ENCODE measurements at regions not wholly inside any gene's neighbourhood (a gene's known extent, or its start where the extent isn't known, plus 50 kb on each side); places are given as distances from the start of the nearest gene placed in this dataset.

DNA sequence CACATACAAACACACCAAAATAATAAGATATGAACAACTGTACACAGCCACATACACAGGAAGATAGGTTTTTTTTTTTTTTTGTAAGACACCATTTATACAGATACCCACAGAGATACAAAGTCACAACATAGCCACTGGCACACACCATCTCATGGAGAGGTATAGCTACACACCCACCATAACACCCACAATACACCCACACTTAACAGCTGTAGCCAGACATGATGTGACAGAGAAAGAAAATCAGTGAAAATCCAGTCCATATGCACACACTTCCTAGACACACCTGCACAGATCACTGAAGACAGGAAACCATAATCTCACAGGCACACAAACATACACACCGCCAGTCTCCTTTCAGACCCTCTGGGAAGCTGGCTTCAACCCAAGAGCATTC is 62.4 kb upstream of the PAX2 start:
- H2BK15ac ChIP-seq (ENCODE audit: low read length): no peak overlapping the region
- no peak overlapping the region for H3K27ac ChIP-seq (replicated peaks; ENCODE audit: low read length)
- H3K4ac ChIP-seq (ENCODE audit: low read length): no peak overlapping the region
- peaks cover 0 to 2% of the 10 kb centered on the region in 2 donors for H3K4me1 ChIP-seq (ENCODE audit: control insufficient read depth in 2 of 2, insufficient read depth in 1 of 2, low read depth in 1 of 2, low read length in 2 of 2)
- no peak overlapping the region for H4K8ac ChIP-seq (ENCODE audit: low read depth, low read length)
- no peak overlapping the region for H2BK5ac ChIP-seq (ENCODE audit: low read length)
- no peak overlapping the region for H2AK5ac ChIP-seq (ENCODE audit: low read depth, low read length)
- H2BK12ac ChIP-seq (ENCODE audit: low read length): no peak overlapping the region
- no peak overlapping the region for H3K14ac ChIP-seq (ENCODE audit: low read length)
- H3K18ac ChIP-seq (ENCODE audit: low read length): no peak overlapping the region
- H3K9ac ChIP-seq (ENCODE audit: low read depth, low read length, poor library complexity): no peak overlapping the region
- no peak overlapping the region for H3K4me2 ChIP-seq (ENCODE audit: insufficient read depth, low read length, poor library complexity, severe bottlenecking)
- peaks cover 8 to 94% (median 77%) of the 10 kb centered on the region in 3 experiments for H3K27me3 ChIP-seq (ENCODE audit: control insufficient read depth in 3 of 3, insufficient read depth in 3 of 3, low read depth in 1 of 3, low read length in 3 of 3)
- WGBS, 2 donors (ENCODE audit: extremely low coverage in 2 of 2, insufficient read length in 2 of 2, insufficient replicate concordance in 1 of 2): no CpG with 5 or more reads among the region's 1 CpG
- no peak overlapping the region for H2AFZ ChIP-seq (ENCODE audit: low read length)
- DNase-seq (ENCODE audit: low spot score): no peak
- H3K36me3 ChIP-seq (replicated peaks in 1 of 2; ENCODE audit: control insufficient read depth in 2 of 2, insufficient read depth in 2 of 2, low read length in 2 of 2): no peaks in the 10 kb centered on the region
- no peak overlapping the region for H2BK120ac ChIP-seq (ENCODE audit: low read depth, low read length)
- no peak overlapping the region for H3K4me3 ChIP-seq (ENCODE audit: low read length in 2 of 2)
- H3K79me1 ChIP-seq (ENCODE audit: low read depth, low read length): no peaks in the 10 kb centered on the region
- no peaks in the 10 kb centered on the region for H3K9me3 ChIP-seq (replicated peaks in 1 of 2; ENCODE audit: control insufficient read depth in 2 of 2, insufficient read depth in 1 of 2, low read depth in 1 of 2, low read length in 2 of 2)
- H4K91ac ChIP-seq (ENCODE audit: low read depth, low read length, poor library complexity): no peak overlapping the region
- no peak overlapping the region for H3K23ac ChIP-seq (ENCODE audit: low read depth, low read length, poor library complexity)

DNA sequence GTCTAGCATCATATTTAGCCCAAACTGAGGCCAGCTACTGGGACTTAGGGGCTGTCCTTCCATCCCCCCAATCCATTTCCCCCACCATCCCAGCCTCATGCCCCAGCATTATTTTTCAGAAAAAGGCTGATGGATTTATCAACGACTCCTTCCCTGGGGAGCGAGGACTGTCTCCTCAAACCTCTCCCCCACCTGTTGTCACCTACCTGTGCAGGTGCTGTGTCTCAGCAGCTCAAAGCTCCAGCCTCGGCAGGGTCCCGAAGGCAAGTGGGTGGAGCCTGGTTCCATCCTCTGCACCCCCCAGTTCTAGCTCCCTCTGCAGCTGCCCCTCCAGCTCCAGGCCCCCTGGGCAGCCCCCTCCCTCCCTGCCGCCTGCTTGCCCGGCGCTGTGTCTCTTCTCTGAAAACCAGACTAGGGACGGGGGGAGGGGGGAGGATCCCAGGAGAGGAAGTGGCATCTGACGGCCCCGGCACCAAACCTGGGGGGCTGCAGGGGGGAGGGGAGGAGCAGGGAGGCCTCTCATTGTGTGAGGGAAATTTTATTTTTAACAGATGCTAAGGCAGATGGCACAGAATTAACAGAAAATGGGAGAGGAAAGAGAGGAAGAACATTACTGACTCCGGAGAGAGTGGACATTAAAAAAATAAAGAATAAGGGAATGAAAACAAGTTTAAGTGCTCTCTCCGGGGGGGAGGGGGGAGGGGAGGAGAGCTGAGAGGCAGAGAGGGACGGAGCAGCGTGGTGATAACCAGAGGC is 61.7 kb upstream of the PAX2 start:
- WGBS, 2 donors (ENCODE audit: extremely low coverage in 2 of 2, insufficient read length in 2 of 2, insufficient replicate concordance in 1 of 2): no CpG with 5 or more reads among the region's 14 CpGs
- DNase-seq (ENCODE audit: low spot score): no peak
- Histone ChIP-seq H3K9me3 (replicated peaks in 1 of 2; ENCODE audit: control insufficient read depth in 2 of 2, insufficient read depth in 1 of 2, low read depth in 1 of 2, low read length in 2 of 2) (no peaks in the 10 kb centered on the region), H3K27me3 (ENCODE audit: control insufficient read depth in 3 of 3, insufficient read depth in 3 of 3, low read depth in 1 of 3, low read length in 3 of 3) (peaks cover 8 to 94% (median 80%) of the 10 kb centered on the region in 3 experiments), H3K4me2 (ENCODE audit: insufficient read depth, low read length, poor library complexity, severe bottlenecking) (no peak overlapping the region), H2AFZ (ENCODE audit: low read length) (no peak overlapping the region), H2BK12ac (ENCODE audit: low read length) (no peak overlapping the region), H2BK120ac (ENCODE audit: low read depth, low read length) (no peak overlapping the region), H3K4me1 (ENCODE audit: control insufficient read depth in 2 of 2, insufficient read depth in 1 of 2, low read depth in 1 of 2, low read length in 2 of 2) (peaks cover 0 to 2% of the 10 kb centered on the region in 2 donors), H3K4ac (ENCODE audit: low read length) (no peak overlapping the region), H2BK15ac (ENCODE audit: low read length) (no peak overlapping the region), H3K36me3 (replicated peaks in 1 of 2; ENCODE audit: control insufficient read depth in 2 of 2, insufficient read depth in 2 of 2, low read length in 2 of 2) (no peaks in the 10 kb centered on the region), H4K8ac (ENCODE audit: low read depth, low read length) (no peak overlapping the region), H2AK5ac (ENCODE audit: low read depth, low read length) (no peak overlapping the region), H3K79me1 (ENCODE audit: low read depth, low read length) (no peaks in the 10 kb centered on the region), H3K4me3 (ENCODE audit: low read length in 2 of 2) (no peak overlapping the region), H3K14ac (ENCODE audit: low read length) (no peak overlapping the region), H3K27ac (replicated peaks; ENCODE audit: low read length) (no peak overlapping the region), H4K91ac (ENCODE audit: low read depth, low read length, poor library complexity) (no peak overlapping the region), H2BK5ac (ENCODE audit: low read length) (no peak overlapping the region), H3K23ac (ENCODE audit: low read depth, low read length, poor library complexity) (no peak overlapping the region), H3K18ac (ENCODE audit: low read length) (no peak overlapping the region), H3K9ac (ENCODE audit: low read depth, low read length, poor library complexity) (no peak overlapping the region)

DNA sequence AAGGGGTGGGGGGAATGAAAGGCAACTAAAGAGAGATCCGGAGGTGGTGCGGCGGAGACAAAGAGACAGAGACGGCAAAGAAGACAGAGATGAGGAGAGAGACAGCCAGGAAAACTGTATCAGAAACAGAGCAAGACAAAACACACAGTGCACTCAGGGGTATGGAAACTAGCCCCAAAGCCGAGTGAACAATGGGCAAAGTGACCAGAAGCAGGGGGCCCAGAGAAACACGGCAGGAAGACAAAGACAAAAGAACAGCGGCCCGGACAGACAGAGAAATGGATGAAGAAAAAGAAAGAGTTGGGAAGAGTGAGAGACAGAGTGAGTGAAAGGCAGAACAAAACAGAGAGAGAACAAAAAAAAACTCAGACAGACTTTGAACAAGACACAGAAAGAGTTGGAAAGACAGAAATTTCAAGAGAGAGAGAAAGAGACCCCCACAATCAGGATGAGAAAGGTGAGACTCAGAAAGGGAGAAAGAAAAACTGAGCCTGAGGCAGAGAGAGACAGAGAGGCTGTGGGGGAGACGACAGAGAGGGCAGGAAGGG is 60.6 kb upstream of the PAX2 start:
- H3K4me1 ChIP-seq (ENCODE audit: control insufficient read depth in 2 of 2, insufficient read depth in 1 of 2, low read depth in 1 of 2, low read length in 2 of 2): peaks cover 0 to 2% of the 10 kb centered on the region in 2 donors
- no peak overlapping the region for H2BK12ac ChIP-seq (ENCODE audit: low read length)
- no peak overlapping the region for H2BK5ac ChIP-seq (ENCODE audit: low read length)
- no peak overlapping the region for H3K9ac ChIP-seq (ENCODE audit: low read depth, low read length, poor library complexity)
- H2BK120ac ChIP-seq (ENCODE audit: low read depth, low read length): no peak overlapping the region
- no peak for DNase-seq (ENCODE audit: low spot score)
- no peak overlapping the region for H2BK15ac ChIP-seq (ENCODE audit: low read length)
- no peak overlapping the region for H3K4ac ChIP-seq (ENCODE audit: low read length)
- no peak overlapping the region for H3K4me3 ChIP-seq (ENCODE audit: low read length in 2 of 2)
- H3K14ac ChIP-seq (ENCODE audit: low read length): no peak overlapping the region
- WGBS, 2 donors (ENCODE audit: extremely low coverage in 2 of 2, insufficient read length in 2 of 2, insufficient replicate concordance in 1 of 2): no CpG with 5 or more reads among the region's 9 CpGs
- H3K27ac ChIP-seq (replicated peaks; ENCODE audit: low read length): no peak overlapping the region
- peaks cover 8 to 97% (median 74%) of the 10 kb centered on the region in 3 experiments for H3K27me3 ChIP-seq (ENCODE audit: control insufficient read depth in 3 of 3, insufficient read depth in 3 of 3, low read depth in 1 of 3, low read length in 3 of 3)
- no peaks in the 10 kb centered on the region for H3K9me3 ChIP-seq (replicated peaks in 1 of 2; ENCODE audit: control insufficient read depth in 2 of 2, insufficient read depth in 1 of 2, low read depth in 1 of 2, low read length in 2 of 2)
- H4K8ac ChIP-seq (ENCODE audit: low read depth, low read length): no peak overlapping the region
- H3K36me3 ChIP-seq (replicated peaks in 1 of 2; ENCODE audit: control insufficient read depth in 2 of 2, insufficient read depth in 2 of 2, low read length in 2 of 2): no peaks in the 10 kb centered on the region
- no peak overlapping the region for H4K91ac ChIP-seq (ENCODE audit: low read depth, low read length, poor library complexity)
- H2AK5ac ChIP-seq (ENCODE audit: low read depth, low read length): no peak overlapping the region
- no peaks in the 10 kb centered on the region for H3K79me1 ChIP-seq (ENCODE audit: low read depth, low read length)
- no peak overlapping the region for H3K23ac ChIP-seq (ENCODE audit: low read depth, low read length, poor library complexity)
- H3K4me2 ChIP-seq (ENCODE audit: insufficient read depth, low read length, poor library complexity, severe bottlenecking): no peak overlapping the region
- no peak overlapping the region for H3K18ac ChIP-seq (ENCODE audit: low read length)
- H2AFZ ChIP-seq (ENCODE audit: low read length): no peak overlapping the region

DNA sequence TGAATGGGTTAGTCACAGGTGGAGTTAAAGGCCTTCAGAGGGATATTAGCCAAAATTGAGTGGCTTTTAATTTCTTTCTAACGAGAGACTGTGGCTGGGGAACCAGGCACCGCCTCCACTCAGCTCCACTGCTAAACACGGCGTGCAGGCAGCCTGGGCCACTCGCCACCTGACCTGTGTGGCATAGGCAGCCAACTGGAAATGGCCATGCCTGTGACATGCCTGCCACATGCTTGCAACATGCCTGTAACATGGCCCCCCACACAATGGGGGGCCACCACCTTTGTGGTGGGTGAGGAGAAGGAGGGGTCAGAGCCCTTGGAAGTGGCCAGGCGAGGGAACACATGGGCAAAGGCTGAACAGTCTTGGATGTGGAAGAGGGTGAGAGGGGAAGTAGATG is 60.1 kb upstream of the PAX2 start:
- Histone ChIP-seq H3K4me2 (ENCODE audit: insufficient read depth, low read length, poor library complexity, severe bottlenecking) (no peak overlapping the region), H3K4ac (ENCODE audit: low read length) (no peak overlapping the region), H3K9me3 (replicated peaks in 1 of 2; ENCODE audit: control insufficient read depth in 2 of 2, insufficient read depth in 1 of 2, low read depth in 1 of 2, low read length in 2 of 2) (no peaks in the 10 kb centered on the region), H3K27me3 (ENCODE audit: control insufficient read depth in 3 of 3, insufficient read depth in 3 of 3, low read depth in 1 of 3, low read length in 3 of 3) (peaks cover 8 to 95% (median 71%) of the 10 kb centered on the region in 3 experiments), H4K8ac (ENCODE audit: low read depth, low read length) (no peak overlapping the region), H2BK5ac (ENCODE audit: low read length) (no peak overlapping the region), H3K36me3 (replicated peaks in 1 of 2; ENCODE audit: control insufficient read depth in 2 of 2, insufficient read depth in 2 of 2, low read length in 2 of 2) (no peaks in the 10 kb centered on the region), H2BK15ac (ENCODE audit: low read length) (no peak overlapping the region), H3K14ac (ENCODE audit: low read length) (no peak overlapping the region), H3K18ac (ENCODE audit: low read length) (no peak overlapping the region), H3K27ac (replicated peaks; ENCODE audit: low read length) (no peak overlapping the region), H4K91ac (ENCODE audit: low read depth, low read length, poor library complexity) (no peak overlapping the region), H3K4me3 (ENCODE audit: low read length in 2 of 2) (no peak overlapping the region), H2AFZ (ENCODE audit: low read length) (no peak overlapping the region), H2BK120ac (ENCODE audit: low read depth, low read length) (no peak overlapping the region), H3K79me1 (ENCODE audit: low read depth, low read length) (no peaks in the 10 kb centered on the region), H3K9ac (ENCODE audit: low read depth, low read length, poor library complexity) (no peak overlapping the region), H3K4me1 (ENCODE audit: control insufficient read depth in 2 of 2, insufficient read depth in 1 of 2, low read depth in 1 of 2, low read length in 2 of 2) (peaks cover 0 to 2% of the 10 kb centered on the region in 2 donors), H2BK12ac (ENCODE audit: low read length) (no peak overlapping the region), H2AK5ac (ENCODE audit: low read depth, low read length) (no peak overlapping the region), H3K23ac (ENCODE audit: low read depth, low read length, poor library complexity) (no peak overlapping the region)
- no CpG with 5 or more reads among the region's 6 CpGs for WGBS, 2 donors (ENCODE audit: extremely low coverage in 2 of 2, insufficient read length in 2 of 2, insufficient replicate concordance in 1 of 2)
- no peak for DNase-seq (ENCODE audit: low spot score)

All from neuronal stem cell (in vitro differentiated cells).